Suppressor macrophage treated with lipopolysaccharide for 1 hour (primary cell): ENCODE measurements at regions not wholly inside any gene's neighbourhood (a gene's known extent, or its start where the extent isn't known, plus 50 kb on each side); places are given as distances from the start of the nearest gene placed in this dataset.
"Not testable (repeated sequence)": the region's sequence is repeated elsewhere in the genome, so short reads cannot be mapped to it uniquely, and the experiment has no call there.

Experiments used
- DNase-seq, 3 donors: peaks; one replicate each; pipeline ENCODE4 v3.0.0-alpha.2; 2020 to 2022

DNA sequence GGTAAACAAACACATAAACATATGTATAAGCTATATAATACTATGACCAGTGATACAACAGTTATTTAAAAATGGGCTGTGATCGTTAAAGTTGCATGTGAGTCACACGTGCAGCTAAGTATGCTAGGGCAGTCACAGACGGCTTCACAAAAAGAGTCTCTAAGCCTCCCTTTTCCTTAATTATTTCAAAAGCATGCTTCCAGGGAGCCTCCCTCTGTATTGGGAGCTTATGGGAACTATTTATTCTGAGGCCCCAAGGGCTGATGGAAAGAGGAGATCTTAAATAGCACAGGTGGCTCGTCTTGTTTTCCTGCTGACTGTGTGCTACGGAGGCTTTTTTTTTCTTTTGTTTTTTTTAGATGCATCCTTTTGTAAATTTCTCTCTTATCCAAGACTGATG is 94.3 kb downstream of the ADCYAP1 start:
- no peak for DNase-seq

GRCh38 chr18:1002653-1003178 is 98.0 kb downstream of the ADCYAP1 start:
- DNase-seq = no peak

DNA sequence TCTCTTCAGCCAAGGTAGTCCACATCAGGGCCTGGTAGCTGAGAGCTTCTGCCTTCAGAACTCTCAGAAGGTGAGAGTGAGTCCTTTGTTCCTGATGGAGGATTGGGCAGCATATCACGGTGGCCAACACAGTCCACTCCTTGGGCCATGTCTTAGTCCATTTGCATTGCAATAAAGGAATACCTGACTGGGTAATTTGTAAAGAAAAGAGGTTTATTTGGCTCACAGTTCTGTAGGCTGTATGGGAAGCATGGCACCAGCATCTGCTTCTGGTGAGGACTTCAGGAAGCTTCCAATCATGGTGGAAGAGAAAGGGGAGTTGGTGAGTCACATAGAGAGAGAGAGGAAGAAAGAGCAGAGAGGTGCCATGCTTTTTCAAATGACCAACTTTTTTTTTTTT is 98.8 kb downstream of the ADCYAP1 start:
- no peak for DNase-seq

DNA sequence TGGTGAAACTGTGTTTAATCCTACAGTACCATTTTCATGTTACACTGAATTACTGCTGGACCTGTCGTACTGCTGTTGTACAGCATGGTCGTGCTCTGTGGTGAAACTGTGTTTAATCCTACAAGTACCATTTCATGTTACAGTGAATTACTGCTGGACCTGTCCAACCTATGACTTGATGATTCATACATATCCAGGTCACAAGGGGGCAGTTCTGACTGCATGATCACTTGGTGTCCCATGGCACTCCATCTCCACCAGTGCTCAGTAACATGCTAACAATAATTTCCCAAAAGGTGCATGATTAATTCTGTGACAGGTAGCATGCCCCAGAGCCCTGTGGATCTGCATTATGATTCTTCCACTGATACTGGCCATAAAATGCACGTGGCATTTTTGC is 101.6 kb downstream of the ADCYAP1 start:
- DNase-seq = no peak

GRCh38 chr18:1006965-1007364 is 102.3 kb downstream of the ADCYAP1 start:
- no peak for DNase-seq

DNA sequence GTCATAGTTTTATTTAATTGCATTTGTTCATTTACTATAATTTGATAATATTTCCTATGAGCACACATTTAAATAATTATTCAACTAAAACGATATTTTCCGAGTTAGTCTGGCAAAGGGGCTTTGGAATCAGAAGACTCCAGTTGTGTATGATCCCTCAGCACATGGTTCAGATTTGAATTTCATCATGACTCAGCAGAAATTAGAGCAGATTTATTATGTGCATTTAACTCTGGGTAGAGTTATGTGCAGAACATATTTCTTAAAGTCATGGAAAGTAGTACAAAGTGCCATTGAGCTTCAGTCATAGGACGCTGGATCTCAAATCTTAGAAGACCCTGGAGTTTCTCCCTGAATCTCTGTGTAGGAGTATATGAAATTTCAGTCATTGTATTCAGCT is 106.7 kb downstream of the ADCYAP1 start:
- no peak for DNase-seq

DNA sequence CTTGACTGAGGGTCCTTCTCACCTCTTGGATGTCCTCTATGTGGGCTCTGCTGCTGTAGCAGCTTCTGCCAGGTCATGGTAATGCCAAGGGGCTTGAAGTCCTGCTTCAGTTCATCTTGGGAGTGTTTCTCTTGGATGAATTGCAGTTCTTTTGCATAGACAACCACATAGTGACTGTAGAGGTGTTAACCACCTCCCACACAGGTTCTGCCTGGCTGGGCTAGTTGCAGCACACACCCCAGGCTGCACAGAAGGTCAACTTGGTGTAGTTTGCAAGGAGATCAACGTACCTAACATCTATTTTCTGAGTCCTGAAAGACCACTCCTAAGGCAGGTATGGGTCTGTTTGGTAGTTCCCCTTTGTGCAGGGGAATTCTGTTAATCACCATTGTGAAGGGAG is 108.1 kb downstream of the ADCYAP1 start:
- DNase-seq = no peak

- no peak for DNase-seq
Measured at GRCh38 chr18:1013951-1014350, 109.3 kb downstream of the ADCYAP1 start.

- DNase-seq = no peak
Measured at GRCh38 chr18:1014509-1014908, 109.8 kb downstream of the ADCYAP1 start.

- DNase-seq = no peak
Measured at GRCh38 chr18:1014951-1015624, 110.4 kb downstream of the ADCYAP1 start.

GRCh38 chr18:1015777-1016176 is 111.1 kb downstream of the ADCYAP1 start:
- no peak for DNase-seq

GRCh38 chr18:1017227-1018058 is 112.8 kb downstream of the ADCYAP1 start:
- DNase-seq = no peak

DNA sequence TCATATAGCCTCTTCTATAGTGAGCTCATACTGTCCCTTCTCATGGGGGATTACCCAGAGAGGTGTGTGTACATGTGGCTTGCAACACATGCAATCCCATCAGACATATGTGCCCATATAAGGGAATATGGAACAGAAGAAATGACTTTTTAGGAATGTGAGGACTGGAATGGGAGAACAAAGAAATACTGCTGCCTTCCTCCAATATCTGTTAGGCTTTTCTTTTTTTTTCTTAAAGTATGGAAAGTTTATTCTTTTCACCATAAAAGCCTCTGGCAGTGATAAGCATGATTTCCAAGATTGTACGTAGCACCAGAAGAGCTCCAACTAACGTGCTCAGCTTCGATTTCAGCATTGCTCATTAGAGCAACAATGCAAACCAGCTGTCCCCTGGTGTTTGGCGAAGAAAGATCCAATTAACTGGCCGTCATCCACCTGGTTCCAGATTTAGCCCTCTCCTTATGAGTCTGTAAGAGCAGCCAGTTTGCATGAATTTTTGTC is 113.6 kb downstream of the ADCYAP1 start:
- DNase-seq = no peak

GRCh38 chr18:1019191-1019590 is 114.5 kb downstream of the ADCYAP1 start:
- DNase-seq = no peak

- no peak for DNase-seq
Measured at GRCh38 chr18:1020731-1021344, 116.2 kb downstream of the ADCYAP1 start.

DNA sequence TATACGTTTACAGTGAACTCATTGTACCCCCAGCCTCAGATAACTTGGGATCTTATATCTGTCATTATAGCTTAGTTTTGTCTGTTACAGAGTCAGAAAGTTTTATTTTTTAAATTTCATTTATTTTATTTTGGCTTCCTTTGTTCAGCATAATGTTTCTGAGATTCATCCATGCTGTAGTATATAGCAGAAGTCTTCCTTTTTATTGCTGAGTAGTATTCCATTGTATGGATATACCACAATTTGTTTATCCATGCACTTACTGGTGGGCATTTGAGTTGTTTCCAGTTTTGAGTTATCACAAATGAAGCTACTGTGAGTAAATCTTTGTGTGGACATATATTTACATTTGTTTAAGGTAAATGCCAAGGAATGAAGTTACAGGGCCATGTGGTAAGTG is 122.3 kb downstream of the ADCYAP1 start:
- no peak for DNase-seq

- DNase-seq = not testable (repeated sequence)
Measured at GRCh38 chr18:1033092-1033491, 128.4 kb downstream of the ADCYAP1 start.

GRCh38 chr18:1034971-1035370 is 130.3 kb downstream of the ADCYAP1 start:
- DNase-seq = no peak

- DNase-seq = no peak
Measured at GRCh38 chr18:1036926-1037325, 132.3 kb downstream of the ADCYAP1 start.

DNA sequence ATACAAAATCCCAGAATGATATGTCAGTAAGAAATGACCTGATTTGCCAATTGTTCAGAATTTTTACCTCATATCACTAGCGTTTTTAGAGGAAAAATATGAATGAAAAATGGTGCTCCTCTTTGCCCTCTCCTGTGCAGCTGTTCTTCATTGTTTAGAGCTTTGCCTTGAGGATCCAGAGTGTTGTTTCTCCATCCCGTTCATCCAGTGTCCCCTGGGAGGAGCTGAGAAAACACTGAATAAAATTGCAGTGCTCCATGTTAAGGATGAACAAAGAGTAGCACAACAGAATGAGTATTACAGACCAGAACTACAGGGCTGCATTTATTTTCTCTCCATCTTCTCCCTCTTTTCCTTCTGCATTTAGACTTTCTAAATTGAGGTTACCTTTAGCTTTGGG is 133.1 kb downstream of the ADCYAP1 start:
- DNase-seq = no peak

- no peak for DNase-seq
Measured at GRCh38 chr18:1039421-1039820, 134.8 kb downstream of the ADCYAP1 start.

GRCh38 chr18:1043039-1043438 is 138.4 kb downstream of the ADCYAP1 start:
- not testable (repeated sequence) for DNase-seq

DNA sequence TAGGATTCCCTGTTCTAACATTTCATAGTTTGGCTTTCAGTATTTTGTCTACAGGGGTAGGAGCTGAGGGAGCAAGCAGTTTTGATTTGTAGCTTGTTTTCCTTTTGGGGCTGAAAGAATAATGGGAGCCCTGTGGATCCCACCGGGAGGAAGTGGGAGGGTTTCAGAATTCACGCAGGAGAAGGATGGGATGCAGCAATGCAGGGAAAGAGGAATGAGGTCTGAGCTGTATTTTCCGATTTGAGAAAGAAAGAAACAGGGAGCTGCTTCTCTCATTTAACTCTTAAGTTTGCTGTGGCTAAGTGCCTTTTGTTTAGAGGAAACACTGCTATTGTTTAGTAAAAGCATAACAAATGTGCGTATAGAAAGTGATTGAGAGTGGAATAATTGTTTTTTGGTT is 141.0 kb downstream of the ADCYAP1 start:
- DNase-seq = no peak

- no peak for DNase-seq
Measured at GRCh38 chr18:1047406-1047805, 142.7 kb downstream of the ADCYAP1 start.
